ENCODE measurements at regions not wholly inside any gene's neighbourhood (a gene's known extent, or its start where the extent isn't known, plus 50 kb on each side); places are given as distances from the start of the nearest gene placed in this dataset.
A peak's percentile ranks its signal among the peaks of the same experiment; 100 is the strongest.

GRCh38 chr14:89587136-89587420 is 170.0 kb upstream of the FOXN3 start:
- no peaks in the 10 kb centered on the region for H3K36me3 ChIP-seq
- TF ChIP-seq CTCF (IDR thresholded peaks at IDR 0.05) = no peak
- intact Hi-C loops (cut with DNase I) = no loop called here
- H3K4me3 ChIP-seq = no peak overlapping the region
- DNase-seq (no peak), ATAC-seq (no peak)
- peaks cover 13% of the 10 kb centered on the region for H3K4me1 ChIP-seq
- no peaks in the 10 kb centered on the region for H3K9me3 ChIP-seq
- no peaks in the 10 kb centered on the region for H3K27me3 ChIP-seq (ENCODE audit: low read depth)
- H3K27ac ChIP-seq = no peak overlapping the region

- H3K4me3 ChIP-seq = no peak overlapping the region
- no peak for TF ChIP-seq CTCF (IDR thresholded peaks at IDR 0.05)
- H3K9me3 ChIP-seq = no peaks in the 10 kb centered on the region
- H3K27ac ChIP-seq = no peak overlapping the region
- intact Hi-C loops (cut with DNase I) = no loop called here
- ATAC-seq (no peak), DNase-seq (no peak)
- no peaks in the 10 kb centered on the region for H3K36me3 ChIP-seq
- H3K4me1 ChIP-seq = peaks cover 13% of the 10 kb centered on the region
- H3K27me3 ChIP-seq (ENCODE audit: low read depth) = no peaks in the 10 kb centered on the region
Measured at GRCh38 chr14:89586258-89587135, 169.5 kb upstream of the FOXN3 start.

- Histone ChIP-seq H3K36me3 (no peaks in the 10 kb centered on the region), H3K27ac (no peak overlapping the region), H3K4me1 (peaks cover 27% of the 10 kb centered on the region), H3K9me3 (no peaks in the 10 kb centered on the region), H3K27me3 (ENCODE audit: low read depth) (no peaks in the 10 kb centered on the region), H3K4me3 (no peak overlapping the region)
- ATAC-seq = peak; percentile 22 to 50
- no peak for DNase-seq
- intact Hi-C loops (cut with DNase I) = no loop called here
- TF ChIP-seq CTCF (IDR thresholded peaks at IDR 0.05) = no peak
Measured at GRCh38 chr14:89578156-89578555, 161.1 kb upstream of the FOXN3 start.

- intact Hi-C loops (cut with DNase I) = no loop called here
- no peak for TF ChIP-seq CTCF (IDR thresholded peaks at IDR 0.05)
- Histone ChIP-seq H3K27ac (no peak overlapping the region), H3K27me3 (ENCODE audit: low read depth) (no peaks in the 10 kb centered on the region), H3K9me3 (no peaks in the 10 kb centered on the region), H3K4me3 (no peak overlapping the region), H3K36me3 (no peaks in the 10 kb centered on the region), H3K4me1 (peaks cover 35% of the 10 kb centered on the region)
- ATAC-seq = peak in 1 of 2 donors; percentile 18
- no peak for DNase-seq
Measured at GRCh38 chr14:89576960-89577359, 159.9 kb upstream of the FOXN3 start.

- H3K27me3 ChIP-seq (ENCODE audit: low read depth) = no peaks in the 10 kb centered on the region
- DNase-seq (no peak), ATAC-seq (peak; percentile 41 to 82)
- H3K4me1 ChIP-seq = peaks cover 35% of the 10 kb centered on the region
- H3K9me3 ChIP-seq = no peaks in the 10 kb centered on the region
- no peak for TF ChIP-seq CTCF (IDR thresholded peaks at IDR 0.05)
- peak overlapping the region; percentile 21 for H3K4me3 ChIP-seq
- H3K27ac ChIP-seq = no peak overlapping the region
- no peaks in the 10 kb centered on the region for H3K36me3 ChIP-seq
- intact Hi-C loops (cut with DNase I) = no loop called here
Measured at GRCh38 chr14:89576145-89576927, 159.3 kb upstream of the FOXN3 start.

Data from lower lobe of right lung (tissue), 2 donors.